ENCODE measurements at regions not wholly inside any gene's neighbourhood (a gene's known extent, or its start where the extent isn't known, plus 50 kb on each side); places are given as distances from the start of the nearest gene placed in this dataset.

DNA sequence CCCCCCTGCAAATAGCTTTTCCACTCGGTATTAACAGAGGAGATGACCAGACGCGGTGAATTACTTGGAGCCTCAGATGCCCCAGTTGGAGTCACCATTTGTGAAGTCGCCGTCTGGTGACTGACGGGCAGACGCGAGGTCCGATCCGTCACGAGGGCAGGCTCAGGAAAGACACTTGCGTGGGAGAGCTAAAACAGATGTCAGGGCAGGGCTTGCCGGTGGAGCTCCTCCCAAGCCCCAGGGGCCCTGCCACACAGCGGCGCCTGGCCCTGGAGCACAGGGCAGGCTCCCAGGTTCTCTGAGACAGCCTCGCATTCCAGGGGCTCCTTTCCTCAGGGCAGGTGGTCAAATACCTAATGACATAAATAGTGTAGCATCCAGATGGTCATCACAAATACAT lies 348.3 kb downstream of the C16orf95 start:
- no peak for DNase-seq (ENCODE audit: low read depth in 1 of 2, low spot score in 1 of 2)

DNA sequence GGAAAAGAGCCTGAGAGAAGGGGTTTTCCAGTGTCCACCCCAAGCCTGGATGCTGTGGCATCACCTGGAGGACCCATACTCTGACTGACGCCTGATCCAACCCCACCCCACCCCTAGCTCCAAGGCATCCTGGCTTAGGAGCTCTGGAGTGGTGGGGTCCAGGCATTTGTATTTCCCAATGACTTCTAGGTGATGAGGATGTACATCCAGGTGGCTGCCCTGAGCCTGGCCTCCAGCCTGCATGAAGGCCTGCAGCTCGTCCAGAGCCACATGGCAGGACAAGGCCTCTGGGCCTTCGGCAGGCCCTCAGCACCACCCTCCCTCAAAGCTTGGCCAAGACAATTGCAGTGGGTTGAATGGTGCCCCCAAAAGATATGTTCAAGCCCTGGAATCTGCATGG lies 347.5 kb downstream of the C16orf95 start:
- no peak for DNase-seq (ENCODE audit: low read depth in 1 of 2, low spot score in 1 of 2)

GRCh38 chr16:86970279-86970678 lies 346.9 kb downstream of the C16orf95 start:
- DNase-seq (ENCODE audit: low read depth in 1 of 2, low spot score in 1 of 2) = no peak

DNA sequence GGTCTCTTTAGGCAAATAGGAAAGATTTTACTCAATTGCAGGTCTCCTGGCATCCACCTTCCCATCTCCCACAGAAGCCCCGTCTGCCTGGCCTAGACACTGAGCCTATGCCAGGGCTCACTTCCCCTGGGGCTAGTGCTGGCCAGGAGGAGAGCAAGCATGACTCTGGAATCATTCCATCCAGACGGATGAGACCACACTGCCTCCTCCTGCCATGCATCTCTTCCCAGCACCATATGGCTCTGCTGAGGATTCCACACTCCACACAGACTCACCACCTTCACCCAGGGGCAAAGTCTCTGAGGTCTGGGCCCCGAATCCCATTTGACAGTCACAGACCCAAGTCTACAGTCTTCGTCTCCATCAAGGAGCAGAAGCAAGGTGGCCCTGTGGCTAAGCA lies 346.5 kb downstream of the C16orf95 start:
- DNase-seq (ENCODE audit: low read depth in 1 of 2, low spot score in 1 of 2) = no peak

- DNase-seq (ENCODE audit: low read depth in 1 of 2, low spot score in 1 of 2) = no peak
Observed at GRCh38 chr16:86971251-86971650, 345.9 kb downstream of the C16orf95 start.

GRCh38 chr16:86974120-86974519 lies 343.1 kb downstream of the C16orf95 start:
- DNase-seq (ENCODE audit: low read depth in 1 of 2, low spot score in 1 of 2) = no peak

DNA sequence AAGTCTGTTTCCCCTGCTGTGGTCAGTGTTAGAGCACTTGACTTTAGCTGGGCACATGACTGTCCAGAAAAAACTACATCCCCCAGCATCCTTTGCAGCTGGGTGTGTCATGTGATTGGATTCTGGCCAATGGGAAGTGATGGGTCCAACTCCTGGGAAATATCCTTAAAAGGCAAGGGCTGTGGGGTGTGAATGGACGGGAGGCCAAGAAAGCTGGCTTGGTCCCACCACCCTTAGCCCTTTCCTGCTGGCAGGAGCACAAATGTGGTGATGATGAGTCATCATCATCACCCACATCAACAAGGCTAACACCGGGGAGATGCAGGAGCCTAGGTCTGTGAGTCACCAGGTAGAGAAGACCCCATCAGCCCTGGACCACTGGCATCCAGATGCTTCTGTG lies 341.7 kb downstream of the C16orf95 start:
- DNase-seq (ENCODE audit: low read depth in 1 of 2, low spot score in 1 of 2) = no peak

GRCh38 chr16:86977076-86977676 lies 340.0 kb downstream of the C16orf95 start:
- DNase-seq (ENCODE audit: low read depth in 1 of 2, low spot score in 1 of 2) = no peak

GRCh38 chr16:86978445-86979030 lies 338.7 kb downstream of the C16orf95 start:
- DNase-seq (ENCODE audit: low read depth in 1 of 2, low spot score in 1 of 2) = no peak

GRCh38 chr16:86979061-86979460 lies 338.1 kb downstream of the C16orf95 start:
- DNase-seq (ENCODE audit: low read depth in 1 of 2, low spot score in 1 of 2) = no peak

DNA sequence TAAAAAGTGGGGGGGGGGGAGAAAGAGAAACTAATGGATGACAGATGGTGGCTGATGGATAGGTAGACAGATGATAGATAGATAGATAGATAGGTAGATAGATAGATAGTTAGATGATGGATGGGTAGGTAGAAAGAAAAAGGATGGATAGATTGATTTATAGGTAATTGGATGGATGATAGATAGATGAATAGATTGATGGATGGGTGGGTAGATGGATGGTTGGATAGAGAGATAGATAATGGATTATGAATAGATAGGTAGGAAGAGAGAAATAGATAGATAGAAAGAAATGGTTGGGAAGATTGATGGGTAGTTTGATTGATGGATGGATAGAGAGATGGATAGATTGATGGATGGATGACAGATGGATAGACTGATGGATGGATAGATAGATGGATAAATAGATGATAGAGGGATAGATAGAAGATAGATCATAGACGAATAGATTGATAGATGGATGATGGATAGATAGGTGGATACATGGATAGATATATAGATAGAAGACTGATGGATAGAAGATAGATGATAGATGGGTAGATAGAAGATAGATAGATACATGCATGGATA lies 337.1 kb downstream of the C16orf95 start:
- DNase-seq (ENCODE audit: low read depth in 1 of 2, low spot score in 1 of 2) = no peak

DNA sequence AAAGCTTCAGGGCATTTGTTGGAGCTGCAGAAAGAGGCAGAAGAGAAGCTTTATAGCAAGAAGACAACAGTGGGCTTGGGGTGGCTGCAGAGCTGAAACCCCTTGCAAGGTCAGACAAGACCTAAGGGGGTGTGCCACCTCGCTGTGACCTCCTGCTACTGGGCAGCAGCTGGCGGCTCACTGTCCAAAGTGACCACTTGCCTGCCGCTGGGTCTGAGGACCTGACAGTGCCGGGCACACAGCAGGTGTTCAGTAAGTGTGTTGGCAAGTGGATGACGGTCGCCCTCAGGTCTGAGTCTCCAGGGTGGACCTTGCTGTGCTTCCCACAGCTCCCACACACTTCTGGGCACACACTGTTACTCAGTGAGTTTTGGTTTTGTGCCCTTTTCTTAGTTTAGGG lies 336.5 kb downstream of the C16orf95 start:
- no peak for DNase-seq (ENCODE audit: low read depth in 1 of 2, low spot score in 1 of 2)

DNA sequence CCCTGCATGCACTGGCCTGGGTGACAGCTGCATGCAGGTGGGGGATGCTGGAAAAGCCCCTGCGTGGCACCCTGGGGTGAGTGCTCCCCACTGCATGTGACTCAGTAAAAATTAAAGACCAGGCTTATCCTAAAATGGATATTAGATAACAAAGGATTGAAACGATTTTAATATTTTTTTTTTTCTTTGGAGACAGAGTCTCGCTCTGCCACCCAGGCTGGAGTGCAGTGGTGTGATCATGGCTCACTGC lies 334.9 kb downstream of the C16orf95 start:
- no peak for DNase-seq (ENCODE audit: low read depth in 1 of 2, low spot score in 1 of 2)

DNA sequence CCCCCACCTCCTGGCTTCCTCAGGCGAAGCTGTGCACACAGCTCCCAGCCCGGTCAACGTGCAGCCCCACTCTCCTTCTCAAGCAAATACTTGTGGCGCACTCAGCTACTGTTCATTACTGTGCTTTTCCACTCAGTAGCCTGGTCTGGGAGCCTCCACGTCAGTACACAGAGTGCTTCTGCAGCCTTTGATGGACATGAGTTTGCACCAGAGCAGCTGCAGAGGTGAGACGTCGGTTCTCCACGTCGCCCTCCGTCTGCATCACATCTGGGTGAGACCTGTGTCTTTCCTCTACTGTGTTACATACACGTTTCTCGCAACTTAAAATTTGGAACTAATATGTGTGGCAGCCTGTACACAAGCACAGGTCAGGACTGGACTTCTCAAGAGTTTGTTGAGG lies 334.3 kb downstream of the C16orf95 start:
- DNase-seq (ENCODE audit: low read depth in 1 of 2, low spot score in 1 of 2) = no peak

DNA sequence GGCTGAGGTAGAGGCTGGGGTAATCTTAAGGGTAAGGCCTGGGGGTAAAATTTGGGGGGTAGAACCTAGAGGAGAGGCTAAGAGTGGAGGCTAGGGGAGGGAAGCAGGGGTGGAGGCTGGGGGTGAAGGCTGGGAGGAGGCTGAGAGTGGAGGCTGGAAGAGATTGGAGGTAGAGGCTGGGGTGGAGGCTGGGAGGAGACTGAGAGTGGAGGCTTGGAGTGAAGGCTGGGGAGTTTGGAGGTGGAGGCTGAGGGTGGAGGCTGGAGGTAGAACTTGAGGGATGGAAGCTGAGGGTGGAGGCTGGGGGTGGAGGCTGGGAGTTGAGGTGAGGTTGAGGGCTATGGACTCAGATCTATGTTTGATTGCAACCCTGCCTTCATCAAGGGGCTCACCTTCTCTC lies 333.6 kb downstream of the C16orf95 start:
- no peak for DNase-seq (ENCODE audit: low read depth in 1 of 2, low spot score in 1 of 2)

DNA sequence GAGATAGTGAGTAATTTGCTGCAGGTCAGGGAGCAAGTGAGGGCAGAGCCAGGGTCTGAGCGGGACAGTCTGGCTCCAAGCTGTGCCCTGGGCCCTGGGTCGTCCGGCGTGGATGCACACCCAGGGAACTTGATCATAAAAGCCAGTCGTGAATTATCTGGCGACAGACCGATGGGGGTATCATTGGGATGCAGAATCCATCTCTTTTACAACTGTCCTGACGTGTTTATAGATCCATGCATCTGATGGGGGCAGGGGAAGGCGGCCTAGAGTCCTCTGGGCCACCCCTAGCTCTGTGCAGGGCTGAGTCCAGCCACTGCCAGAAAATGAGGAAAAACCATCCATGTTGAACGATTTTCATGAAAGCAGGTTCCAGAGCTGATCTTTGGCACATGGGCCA lies 332.8 kb downstream of the C16orf95 start:
- DNase-seq (ENCODE audit: low read depth in 1 of 2, low spot score in 1 of 2) = no peak

DNA sequence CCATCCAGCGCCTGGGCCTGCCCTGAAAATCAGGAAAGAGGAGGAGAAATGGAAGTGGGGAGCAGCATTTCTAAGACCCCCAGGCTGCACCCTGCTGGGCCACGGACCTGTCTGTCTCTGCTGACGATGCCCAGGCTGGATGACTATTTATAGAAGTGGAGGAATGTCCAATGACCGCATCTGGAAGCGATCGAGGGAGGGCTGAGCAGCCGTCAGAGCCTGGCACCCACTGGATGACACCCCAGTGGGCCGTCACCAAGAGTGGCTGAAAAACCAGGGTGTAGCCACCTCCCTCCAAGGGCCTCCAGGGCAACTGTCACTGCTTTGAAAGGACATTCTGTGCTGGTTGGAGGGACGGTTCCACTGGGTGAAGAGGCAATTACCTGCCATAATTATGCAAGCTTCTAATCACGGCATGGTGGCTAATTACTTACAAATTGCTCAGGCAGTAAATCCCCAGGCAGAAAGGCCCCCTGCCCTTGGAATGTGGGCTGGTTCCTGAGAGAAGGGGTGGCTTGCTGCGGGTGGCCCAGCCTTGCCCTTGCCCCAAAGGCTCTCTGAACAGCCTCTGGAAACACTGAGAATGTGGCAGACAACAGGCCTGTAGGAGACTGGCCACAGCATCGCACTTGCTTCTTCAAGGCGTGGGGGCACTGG lies 332.1 kb downstream of the C16orf95 start:
- DNase-seq (ENCODE audit: low read depth in 1 of 2, low spot score in 1 of 2) = no peak

GRCh38 chr16:86985648-86986015 lies 331.6 kb downstream of the C16orf95 start:
- no peak for DNase-seq (ENCODE audit: low read depth in 1 of 2, low spot score in 1 of 2)

GRCh38 chr16:86986136-86986535 lies 331.1 kb downstream of the C16orf95 start:
- no peak for DNase-seq (ENCODE audit: low read depth in 1 of 2, low spot score in 1 of 2)

DNA sequence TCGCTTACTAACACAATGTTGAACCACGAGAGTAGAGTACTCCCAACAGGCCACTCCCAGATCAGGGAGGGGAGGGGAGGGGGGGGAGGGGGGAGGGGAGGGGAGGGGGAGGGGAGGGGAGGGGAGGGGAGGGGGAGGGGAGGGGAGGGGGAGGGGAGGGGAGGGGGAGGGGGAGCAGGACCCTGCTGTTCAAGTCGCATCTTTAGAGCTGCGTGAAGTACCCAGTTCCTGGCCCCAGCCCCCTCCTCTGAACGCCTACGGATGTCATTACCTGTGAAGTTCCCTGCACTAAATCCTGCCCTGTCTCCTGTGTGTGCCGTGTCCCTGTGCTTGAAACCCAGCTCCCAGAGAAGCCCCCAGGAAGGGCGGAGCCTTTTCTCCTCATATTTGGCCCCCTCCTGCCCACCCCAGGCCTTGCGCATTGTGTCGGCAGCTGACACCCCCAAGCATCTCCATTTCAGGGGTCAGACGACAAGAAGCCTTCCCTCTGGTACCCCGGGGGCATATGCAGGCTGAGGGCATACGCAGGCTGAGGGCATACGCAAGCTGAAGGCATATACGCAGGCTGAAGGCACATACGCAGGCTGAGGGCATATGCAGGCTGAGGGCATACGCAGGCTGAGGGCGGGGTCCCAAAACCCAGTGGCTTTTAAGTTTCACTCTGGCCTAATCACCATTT lies 330.2 kb downstream of the C16orf95 start:
- DNase-seq (ENCODE audit: low read depth in 1 of 2, low spot score in 1 of 2) = no peak

DNA sequence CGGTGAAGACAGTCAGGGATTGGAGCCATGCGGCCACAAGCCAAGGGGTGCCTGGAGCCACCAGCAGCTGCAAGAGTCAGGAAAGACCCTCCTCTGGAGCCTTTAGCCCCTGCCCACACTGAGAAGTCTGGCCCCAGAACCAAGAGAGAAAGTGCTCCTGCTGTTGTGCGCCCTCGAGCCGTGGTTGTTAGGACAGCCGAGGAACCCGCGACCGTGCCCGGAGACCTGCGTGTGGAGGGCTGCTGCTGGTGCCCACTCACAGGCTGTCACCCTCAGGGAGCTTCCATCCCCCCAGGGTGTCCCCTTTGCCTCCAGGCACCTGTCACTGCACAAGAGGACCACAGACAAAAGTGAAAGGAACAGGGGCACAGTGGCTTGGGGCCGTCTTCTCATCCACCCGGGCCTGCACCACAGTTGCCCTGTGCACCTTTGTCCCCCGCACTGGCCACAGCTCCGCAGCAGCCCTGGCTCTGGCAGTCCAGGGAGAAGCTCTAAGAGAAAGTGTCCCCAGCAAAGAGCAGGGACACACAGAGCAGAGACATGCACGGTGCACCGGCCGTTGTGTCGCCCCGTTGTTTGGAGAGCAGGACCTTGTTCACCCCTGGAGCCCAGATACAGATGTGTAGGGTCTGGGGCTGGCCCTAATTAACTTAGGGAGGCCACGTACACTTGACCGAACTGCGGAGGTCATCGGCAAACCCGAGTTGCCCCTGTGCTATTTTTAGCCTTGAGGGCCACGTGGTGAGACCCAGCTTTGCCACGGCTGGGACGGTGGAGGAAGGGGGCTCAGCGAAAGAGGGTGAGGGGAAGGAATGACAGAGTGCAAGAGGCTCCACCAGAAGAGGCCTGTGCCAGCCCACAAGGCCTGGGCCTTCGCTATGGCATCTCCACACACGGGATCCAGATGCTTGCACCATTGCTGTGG lies 329.2 kb downstream of the C16orf95 start:
- no peak for DNase-seq (ENCODE audit: low read depth in 1 of 2, low spot score in 1 of 2)
